HEK293 (cell line): ENCODE measurements at regions not wholly inside any gene's neighbourhood (a gene's known extent, or its start where the extent isn't known, plus 50 kb on each side); places are given as distances from the start of the nearest gene placed in this dataset.

Source experiments
- EGR2 ChIP-seq: fragments of 450-650 bp; formaldehyde crosslinking; IDR thresholded peaks from 2 replicates; pipeline ENCODE4 v1.5.1; 2016; ENCODE audit warnings: low read depth, missing biosample characterization, missing genetic modification characterization
- FEZF1 ChIP-seq: fragments of 450-650 bp; formaldehyde crosslinking; IDR thresholded peaks from 2 replicates; pipeline ENCODE4 v1.5.1; 2016; ENCODE audit warnings: missing biosample characterization, missing genetic modification characterization
- HOXD13 ChIP-seq: sonication (generic); formaldehyde crosslinking; IDR thresholded peaks from 2 replicates; pipeline ENCODE4 v1.8.0; 2022; ENCODE audit warnings: missing genetic modification reagents, borderline replicate concordance
- KLF16 ChIP-seq: fragments of 450-650 bp; formaldehyde crosslinking; IDR thresholded peaks from 2 replicates; pipeline ENCODE4 v1.5.1; 2017; ENCODE audit warnings: missing biosample characterization, missing genetic modification characterization
- KLF17 ChIP-seq: fragments of 450-650 bp; formaldehyde crosslinking; IDR thresholded peaks from 2 replicates; pipeline ENCODE4 v1.5.1; 2016; ENCODE audit warnings: missing biosample characterization, missing genetic modification characterization
- OVOL3 ChIP-seq: fragments of 450-650 bp; formaldehyde crosslinking; IDR thresholded peaks from 2 replicates; pipeline ENCODE4 v1.5.1; 2016; ENCODE audit warnings: missing biosample characterization, missing genetic modification characterization
- REPIN1 ChIP-seq: fragments of 450-650 bp; formaldehyde crosslinking; IDR thresholded peaks from 2 replicates; pipeline ENCODE4 v1.5.1; 2017; ENCODE audit warnings: missing biosample characterization, missing genetic modification characterization, low read depth
- REST ChIP-seq: fragments of 450-650 bp; formaldehyde crosslinking; IDR thresholded peaks from 2 replicates; pipeline ENCODE4 v1.5.1; 2016; ENCODE audit warnings: missing biosample characterization, missing genetic modification characterization
- SCRT2 ChIP-seq: fragments of 450-650 bp; formaldehyde crosslinking; IDR thresholded peaks from 2 replicates; pipeline ENCODE4 v1.5.1; 2016; ENCODE audit warnings: missing biosample characterization, missing genetic modification characterization
- SETDB1 ChIP-seq: IDR thresholded peaks from one replicate; pipeline ENCODE4 v1.6.1; 2017; ENCODE audit warnings: mild to moderate bottlenecking, low read length, moderate library complexity, mixed read lengths; ENCODE audit not compliant: insufficient read length
- SP7 ChIP-seq: fragments of 450-650 bp; formaldehyde crosslinking; IDR thresholded peaks from 2 replicates; pipeline ENCODE4 v1.5.1; 2016; ENCODE audit warnings: missing biosample characterization, missing genetic modification characterization
- ZBTB1 ChIP-seq: fragments of 450-650 bp; formaldehyde crosslinking; IDR thresholded peaks from 2 replicates; pipeline ENCODE4 v1.5.1; 2016; ENCODE audit warnings: missing biosample characterization, missing genetic modification characterization
- ZBTB10 ChIP-seq: fragments of 450-650 bp; formaldehyde crosslinking; IDR thresholded peaks from 2 replicates; pipeline ENCODE4 v1.5.1; 2016; ENCODE audit warnings: missing biosample characterization, missing genetic modification characterization
- ZBTB48 ChIP-seq: fragments of 450-650 bp; formaldehyde crosslinking; IDR thresholded peaks from 2 replicates; pipeline ENCODE4 v1.5.1; 2016; ENCODE audit warnings: missing biosample characterization, missing genetic modification characterization
- ZBTB49 ChIP-seq: fragments of 450-650 bp; formaldehyde crosslinking; IDR thresholded peaks from 2 replicates; pipeline ENCODE4 v1.5.1; 2016; ENCODE audit warnings: missing biosample characterization, missing genetic modification characterization, low read depth
- ZFP69B ChIP-seq: fragments of 450-650 bp; formaldehyde crosslinking; IDR thresholded peaks from 2 replicates; pipeline ENCODE4 v1.5.1; 2016; ENCODE audit warnings: missing biosample characterization, missing genetic modification characterization
- ZNF112 ChIP-seq: fragments of 450-650 bp; formaldehyde crosslinking; IDR thresholded peaks from 2 replicates; pipeline ENCODE4 v1.5.0; 2017; ENCODE audit warnings: missing biosample characterization, missing genetic modification characterization
- ZNF138 ChIP-seq: fragments of 450-650 bp; formaldehyde crosslinking; IDR thresholded peaks from 2 replicates; pipeline ENCODE4 v1.5.1; 2016; ENCODE audit warnings: missing biosample characterization, missing genetic modification characterization, borderline replicate concordance
- ZNF155 ChIP-seq: fragments of 450-650 bp; formaldehyde crosslinking; IDR thresholded peaks from 2 replicates; pipeline ENCODE4 v1.5.1; 2016; ENCODE audit warnings: missing biosample characterization, missing genetic modification characterization
- ZNF169 ChIP-seq: fragments of 450-650 bp; formaldehyde crosslinking; IDR thresholded peaks from 2 replicates; pipeline ENCODE4 v1.5.1; 2016; ENCODE audit warnings: missing biosample characterization, missing genetic modification characterization
- ZNF24 ChIP-seq: fragments of 450-650 bp; formaldehyde crosslinking; IDR thresholded peaks from 2 replicates; pipeline ENCODE4 v1.5.1; 2016; ENCODE audit warnings: missing biosample characterization, missing genetic modification characterization
- ZNF341 ChIP-seq: fragments of 450-650 bp; formaldehyde crosslinking; IDR thresholded peaks from 2 replicates; pipeline ENCODE4; 2016; ENCODE audit warnings: low read depth, missing biosample characterization, missing genetic modification characterization
- ZNF521 ChIP-seq: fragments of 450-650 bp; formaldehyde crosslinking; IDR thresholded peaks from 2 replicates; pipeline ENCODE4 v1.5.1; 2017; ENCODE audit warnings: missing biosample characterization, mild to moderate bottlenecking, missing genetic modification characterization
- ZNF530 ChIP-seq: fragments of 450-650 bp; formaldehyde crosslinking; IDR thresholded peaks from 2 replicates; pipeline ENCODE4 v1.5.1; 2016; ENCODE audit warnings: low read depth, missing biosample characterization, missing genetic modification characterization
- ZNF555 ChIP-seq: fragments of 450-650 bp; formaldehyde crosslinking; conservative IDR thresholded peaks from 2 replicates; pipeline ENCODE4 v1.5.1; 2017; ENCODE audit warnings: missing biosample characterization, mild to moderate bottlenecking, missing genetic modification characterization, inconsistent platforms
- ZNF560 ChIP-seq: fragments of 450-650 bp; formaldehyde crosslinking; IDR thresholded peaks from 2 replicates; pipeline ENCODE4 v1.5.1; 2017; ENCODE audit warnings: missing biosample characterization, missing genetic modification characterization, borderline replicate concordance
- ZNF677 ChIP-seq: fragments of 450-650 bp; IDR thresholded peaks from 2 replicates; pipeline ENCODE4 v1.5.0; 2018; ENCODE audit warnings: missing biosample characterization, mild to moderate bottlenecking, missing genetic modification characterization, moderate library complexity
- ZSCAN16 ChIP-seq: fragments of 450-650 bp; formaldehyde crosslinking; IDR thresholded peaks from 2 replicates; pipeline ENCODE4 v1.5.1; 2016; ENCODE audit warnings: missing biosample characterization, missing genetic modification characterization
- TF ChIP-seq, protein P1 (sequence below): fragments of 450-650 bp; formaldehyde crosslinking; IDR thresholded peaks from 2 replicates; pipeline ENCODE4 v1.5.1; 2017; ENCODE audit warnings: missing biosample characterization, mild to moderate bottlenecking, missing genetic modification characterization, moderate library complexity
- TF ChIP-seq, protein P2 (sequence below): fragments of 450-650 bp; formaldehyde crosslinking; IDR thresholded peaks from 2 replicates; pipeline ENCODE4 v1.5.1; 2016; ENCODE audit warnings: missing biosample characterization, missing genetic modification characterization

DNA sequence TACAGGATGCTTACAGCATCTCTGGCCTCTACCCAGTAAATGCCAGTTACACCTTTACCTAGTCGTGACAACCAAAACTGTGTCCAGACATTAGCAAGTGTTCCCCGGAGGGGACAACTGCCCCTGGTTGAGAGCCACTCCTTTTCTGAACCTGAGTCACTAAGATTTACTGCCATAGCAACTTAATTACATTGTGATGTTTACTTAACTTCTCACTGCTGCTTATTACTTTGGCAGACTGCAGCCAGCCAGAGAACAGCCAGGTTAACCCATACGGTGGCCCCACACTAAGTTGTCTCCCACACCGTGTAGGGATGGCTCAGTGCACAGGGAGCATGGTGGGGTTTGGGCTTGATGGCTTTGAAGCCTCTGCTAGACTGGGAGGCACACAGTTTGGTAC, 204.7 kb upstream of the SULF2 start (continued):
- no peak for TF ChIP-seq ZBTB10 (tag by site-specific recombination)
- TF ChIP-seq KLF17: peak; percentile 58
- TF ChIP-seq ZNF521: no peak
- peak; percentile 88 for TF ChIP-seq SP7 (tag by site-specific recombination)
- no peak for TF ChIP-seq ZNF677 (tag by site-specific recombination)
- no peak for TF ChIP-seq ZNF24 (tag by site-specific recombination)
- no peak for TF ChIP-seq ZNF138 (tag by site-specific recombination)
- TF ChIP-seq, protein P1, sequence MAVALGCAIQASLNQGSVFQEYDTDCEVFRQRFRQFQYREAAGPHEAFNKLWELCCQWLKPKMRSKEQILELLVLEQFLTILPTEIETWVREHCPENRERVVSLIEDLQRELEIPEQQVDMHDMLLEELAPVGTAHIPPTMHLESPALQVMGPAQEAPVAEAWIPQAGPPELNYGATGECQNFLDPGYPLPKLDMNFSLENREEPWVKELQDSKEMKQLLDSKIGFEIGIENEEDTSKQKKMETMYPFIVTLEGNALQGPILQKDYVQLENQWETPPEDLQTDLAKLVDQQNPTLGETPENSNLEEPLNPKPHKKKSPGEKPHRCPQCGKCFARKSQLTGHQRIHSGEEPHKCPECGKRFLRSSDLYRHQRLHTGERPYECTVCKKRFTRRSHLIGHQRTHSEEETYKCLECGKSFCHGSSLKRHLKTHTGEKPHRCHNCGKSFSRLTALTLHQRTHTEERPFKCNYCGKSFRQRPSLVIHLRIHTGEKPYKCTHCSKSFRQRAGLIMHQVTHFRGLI (tag by site-specific recombination): no peak
- TF ChIP-seq ZBTB48: no peak
- TF ChIP-seq ZBTB1 (tag by site-specific recombination): no peak
- no peak for TF ChIP-seq SCRT2 (tag by site-specific recombination)
- TF ChIP-seq KLF16 (tag by site-specific recombination): no peak
- TF ChIP-seq ZNF560 (tag by site-specific recombination): no peak
- TF ChIP-seq FEZF1 (tag by site-specific recombination): peak; percentile 72
- TF ChIP-seq OVOL3: no peak
- TF ChIP-seq ZBTB49: no peak
- TF ChIP-seq REPIN1: no peak
- no peak for TF ChIP-seq ZNF555 (tag by site-specific recombination)
- no peak for TF ChIP-seq ZNF530 (tag by site-specific recombination)
- TF ChIP-seq REST (tag by site-specific recombination): no peak
- no peak for TF ChIP-seq ZNF155 (tag by site-specific recombination)
- TF ChIP-seq SETDB1: no peak
- peak; percentile 65 for TF ChIP-seq ZNF341 (tag by site-specific recombination)
- no peak for TF ChIP-seq EGR2
- TF ChIP-seq ZNF169 (tag by site-specific recombination): no peak
- no peak for TF ChIP-seq ZSCAN16 (tag by site-specific recombination)
- TF ChIP-seq, protein P2, sequence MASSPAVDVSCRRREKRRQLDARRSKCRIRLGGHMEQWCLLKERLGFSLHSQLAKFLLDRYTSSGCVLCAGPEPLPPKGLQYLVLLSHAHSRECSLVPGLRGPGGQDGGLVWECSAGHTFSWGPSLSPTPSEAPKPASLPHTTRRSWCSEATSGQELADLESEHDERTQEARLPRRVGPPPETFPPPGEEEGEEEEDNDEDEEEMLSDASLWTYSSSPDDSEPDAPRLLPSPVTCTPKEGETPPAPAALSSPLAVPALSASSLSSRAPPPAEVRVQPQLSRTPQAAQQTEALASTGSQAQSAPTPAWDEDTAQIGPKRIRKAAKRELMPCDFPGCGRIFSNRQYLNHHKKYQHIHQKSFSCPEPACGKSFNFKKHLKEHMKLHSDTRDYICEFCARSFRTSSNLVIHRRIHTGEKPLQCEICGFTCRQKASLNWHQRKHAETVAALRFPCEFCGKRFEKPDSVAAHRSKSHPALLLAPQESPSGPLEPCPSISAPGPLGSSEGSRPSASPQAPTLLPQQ (tag by site-specific recombination): peak; percentile 64; the same call in 1 of the 2 replicates
- no peak for TF ChIP-seq HOXD13
- TF ChIP-seq ZFP69B (tag by site-specific recombination): peak; percentile 58; the same call in 1 of the 2 replicates
- TF ChIP-seq ZNF112 (tag by site-specific recombination): no peak
